HTR-8/SVneo (cell line): ENCODE measurements at regions not wholly inside any gene's neighbourhood (a gene's known extent, or its start where the extent isn't known, plus 50 kb on each side); places are given as distances from the start of the nearest gene placed in this dataset.

Experiments
- DNase-seq: peaks from one replicate; pipeline ENCODE4 v3.0.0; 2011; ENCODE audit warnings: low spot score, mixed read lengths; ENCODE audit not compliant: insufficient read length
- FAIRE-seq: peaks from 2 replicates; lab custom pipeline; 2011; peaks lifted over from hg19 to GRCh38; lab: Jason Lieb, UNC

DNA sequence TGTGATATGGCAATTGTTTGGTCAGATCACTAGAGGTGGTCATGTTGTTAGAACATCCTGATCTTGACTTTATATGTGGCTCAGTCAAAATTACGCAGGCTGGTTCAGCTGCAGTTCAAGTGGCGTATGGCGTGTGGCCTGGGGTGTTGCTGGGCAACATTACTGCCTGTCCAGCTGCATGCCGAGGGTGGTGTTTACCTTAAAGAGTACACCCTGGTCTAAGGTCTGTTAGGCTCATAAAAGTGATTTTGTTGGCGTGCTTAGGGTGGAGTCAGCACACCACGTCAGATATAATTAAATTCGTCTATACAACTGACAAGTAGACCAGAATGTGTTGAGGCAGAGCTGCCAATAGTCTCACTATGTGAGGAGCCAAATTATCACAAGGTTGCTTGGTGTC is 55.6 kb upstream of the NEDD9 start:
- FAIRE-seq, result no peak
- DNase-seq, result no peak

- DNase-seq, result no peak
- no peak for FAIRE-seq
These were observed 52.5 kb upstream of the NEDD9 start for GRCh38 chr6:11284996-11285395.

DNA sequence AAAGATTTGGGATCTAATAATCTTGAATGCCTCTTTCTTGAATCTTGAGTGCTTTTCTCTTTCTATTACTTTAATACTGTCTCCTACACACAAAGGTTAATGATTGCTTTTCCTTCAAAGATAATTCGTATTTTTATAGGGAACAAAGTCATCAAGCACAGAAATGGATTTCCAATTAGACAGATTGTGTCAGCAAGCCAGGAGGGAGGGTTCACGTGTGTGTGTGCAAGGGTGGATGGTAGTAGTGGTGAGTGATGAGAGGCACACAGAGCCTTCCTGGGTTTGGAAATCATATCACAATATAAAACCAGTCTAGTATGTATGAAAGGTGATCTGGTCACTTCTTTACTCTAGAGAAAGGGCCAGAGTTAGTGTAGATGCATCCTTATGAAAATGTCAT is 51.2 kb upstream of the NEDD9 start:
- FAIRE-seq (no peak), DNase-seq (no peak)

DNA sequence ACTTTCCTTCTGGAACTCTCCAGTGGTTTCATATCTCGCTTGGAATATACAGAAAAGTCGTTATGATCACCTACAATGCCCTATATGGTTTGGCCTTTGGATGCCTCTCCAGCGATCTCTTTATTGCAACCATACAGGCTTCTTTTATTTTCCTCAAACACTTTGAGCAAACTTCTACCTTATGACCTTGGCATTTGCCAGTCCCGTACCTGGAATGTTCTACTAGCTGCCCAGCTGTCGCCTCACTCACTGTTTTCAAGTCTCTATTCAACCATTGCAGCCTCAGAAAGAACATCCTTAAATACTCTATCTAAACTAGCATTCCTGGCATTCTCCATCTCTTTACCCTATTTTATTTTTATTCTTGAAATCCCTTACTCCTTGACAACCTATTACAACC is 50.4 kb upstream of the NEDD9 start:
- no peak for FAIRE-seq
- DNase-seq, result no peak
